B cell (primary cell): ENCODE measurements at regions not wholly inside any gene's neighbourhood (a gene's known extent, or its start where the extent isn't known, plus 50 kb on each side); places are given as distances from the start of the nearest gene placed in this dataset.

ENCODE experiments used
- ATAC-seq: fragments of 200-7000 bp; cut with Tn5 transposase; one replicate; pipeline ENCODE4 v1.10.0; 2021; ENCODE audit warnings: low read depth, mild to moderate bottlenecking, moderate number of reproducible peaks, moderate library complexity
- CTCF ChIA-PET: fragments of 350-600 bp; sonication (Branson Sonifier 250); formaldehyde crosslinking; loops from one replicate; lab custom pipeline; 2021; ENCODE audit warnings: antibody characterized with exemption, inconsistent platforms; lab: Charles Lee
- POLR2A ChIA-PET: fragments of 350-600 bp; sonication (Branson Sonifier 250); formaldehyde crosslinking; loops from one replicate; lab custom pipeline; 2021; ENCODE audit warnings: antibody characterized with exemption; lab: Charles Lee
- DNase-seq: peaks from one replicate; pipeline ENCODE4 v3.0.0; 2013
- H2AFZ ChIP-seq: 2 replicates; pipeline ENCODE4 v1.6.1; 2012; ENCODE audit warnings: mild to moderate bottlenecking, low read depth, low read length; ENCODE audit not compliant: insufficient read depth, poor library complexity, severe bottlenecking
- H3K27ac ChIP-seq, 2 donors: 1 replicate in 1 of 2; 2 replicates in 1 of 2; pipeline ENCODE4 v1.5.1; 2012 to 2013; ENCODE audit warnings: low read length in 2 of 2, mild to moderate bottlenecking in 2 of 2, moderate library complexity in 1 of 2
- H3K27me3 ChIP-seq, 4 experiments: fragments of 200-600 bp in 1 of 4; sonication (generic) in 1 of 4; replicated peaks in 1 of 4; 1 replicate in 2 of 4; 2 replicates in 2 of 4; pipeline versions ENCODE4 v1.6.1 to v1.7.0; 2013 to 2016; ENCODE audit warnings: low read length in 3 of 4, mild to moderate bottlenecking in 2 of 4, mixed read lengths in 1 of 4, moderate library complexity in 1 of 4; ENCODE audit not compliant: insufficient read depth in 4 of 4, control insufficient read depth in 3 of 4; ENCODE audit errors: control extremely low read depth in 1 of 4
- H3K36me3 ChIP-seq, 2 experiments: replicated peaks in 1 of 2; 1 replicate in 1 of 2; 2 replicates in 1 of 2; pipeline versions ENCODE4 v1.6.1 to v1.7.1; 2013; ENCODE audit warnings: low read length in 1 of 2; ENCODE audit not compliant: insufficient read depth in 2 of 2, control insufficient read depth in 1 of 2; ENCODE audit errors: control extremely low read depth in 1 of 2, extremely low read depth in 1 of 2
- H3K4me1 ChIP-seq, 2 donors: fragments of 200-600 bp in 1 of 2; sonication (generic) in 1 of 2; 1 replicate in 1 of 2; 2 replicates in 1 of 2; pipeline versions ENCODE4 v1.5.1 to v1.6.1; 2013 to 2017; ENCODE audit warnings: low read length in 2 of 2; ENCODE audit not compliant: control insufficient read depth in 2 of 2, insufficient read depth in 2 of 2
- H3K4me2 ChIP-seq: replicated peaks from 2 replicates; pipeline ENCODE3; 2012; ENCODE audit warnings: mild to moderate bottlenecking, low read depth, low read length; ENCODE audit not compliant: poor library complexity, severe bottlenecking
- H3K4me3 ChIP-seq, 5 experiments: fragments of 200-600 bp in 1 of 5; sonication (generic) in 1 of 5; 1 replicate in 3 of 5; 2 replicates in 2 of 5; pipeline versions ENCODE4 v1.5.1 to v1.7.0; 2011 to 2016; ENCODE audit warnings: low read length in 4 of 5, mild to moderate bottlenecking in 4 of 5, low read depth in 2 of 5, control low read depth in 1 of 5, moderate library complexity in 1 of 5; ENCODE audit not compliant: insufficient read depth in 1 of 5; ENCODE audit errors: control extremely low read depth in 1 of 5, extremely low read depth in 1 of 5
- H3K79me2 ChIP-seq: fragments of 200-600 bp; sonication (generic); one replicate; pipeline ENCODE4 v1.6.0; 2016; ENCODE audit warnings: low read length; ENCODE audit not compliant: control insufficient read depth, insufficient read depth
- H3K9ac ChIP-seq: fragments of 200-600 bp; sonication (generic); 2 replicates; pipeline ENCODE4 v1.6.1; 2017; ENCODE audit warnings: mild to moderate bottlenecking, low read length, moderate library complexity
- H3K9me3 ChIP-seq, 3 donors: one replicate each; pipeline versions ENCODE4 v1.6.1 to v1.7.1; 2013; ENCODE audit warnings: low read length in 2 of 3; ENCODE audit not compliant: control insufficient read depth in 2 of 3, insufficient read depth in 1 of 3; ENCODE audit errors: control extremely low read depth in 1 of 3
- H4K20me1 ChIP-seq: 2 replicates; pipeline ENCODE4 v1.6.0; 2012; ENCODE audit warnings: mild to moderate bottlenecking, low read length; ENCODE audit not compliant: insufficient read depth, control insufficient read depth, poor library complexity, severe bottlenecking
- H3K27ac Mint-ChIP-seq: one replicate; pipeline ENCODE4 v1.8.0; 2021; ENCODE audit warnings: mixed read lengths
- H3K27me3 Mint-ChIP-seq: one replicate; pipeline ENCODE4 v1.8.0; 2021; ENCODE audit warnings: mixed read lengths
- H3K4me1 Mint-ChIP-seq: one replicate; pipeline ENCODE4 v1.8.0; 2021; ENCODE audit warnings: mixed read lengths
- H3K4me3 Mint-ChIP-seq: one replicate; pipeline ENCODE4 v1.8.0; 2021; ENCODE audit warnings: mixed read lengths
- H3K9me3 Mint-ChIP-seq: one replicate; pipeline ENCODE4 v1.8.0; 2022; ENCODE audit warnings: mixed read lengths; ENCODE audit not compliant: insufficient read depth
- EZH2 ChIP-seq: IDR thresholded peaks from 2 replicates; pipeline ENCODE4 v1.6.1; 2012; ENCODE audit warnings: borderline replicate concordance, low read depth, mild to moderate bottlenecking, moderate library complexity, low read length; ENCODE audit not compliant: insufficient read depth, poor library complexity, severe bottlenecking
- WGBS: methylation state at CpG from one replicate; pipeline ENCODE4 v1.1.5; 2013; ENCODE audit warnings: missing lambda C conversion rate; ENCODE audit not compliant: insufficient coverage; 5-methylcytosine and 5-hydroxymethylcytosine counted together
- intact Hi-C: fragments of 100-400 bp; cut with micrococcal nuclease; formaldehyde crosslinking; loops from one replicate; pipeline ENCODE4 v1.10.0; 2022
- TF ChIP-seq, protein P1 (sequence below): fragments of 200-600 bp; IDR thresholded peaks from one replicate; pipeline ENCODE4 v1.8.0; 2022; ENCODE audit warnings: antibody characterized with exemption, mild to moderate bottlenecking

DNA sequence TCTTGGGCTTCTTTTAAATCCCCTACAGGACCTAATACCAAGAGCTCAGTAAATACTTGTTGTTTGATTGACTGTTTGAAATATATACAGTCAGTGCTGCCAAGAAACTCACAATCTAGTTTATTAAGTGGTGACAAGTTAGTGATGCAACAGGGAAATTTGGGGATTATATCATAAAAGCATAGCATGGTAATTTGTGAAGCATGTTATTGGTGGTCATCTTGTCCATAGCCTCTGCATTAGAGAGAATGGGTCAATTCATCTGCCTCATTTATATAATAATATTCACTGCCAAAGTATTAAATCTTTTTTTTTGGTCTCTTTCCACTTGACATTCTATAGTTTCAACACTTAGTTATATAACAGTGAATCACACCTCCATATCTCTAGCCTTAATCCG, 138.2 kb upstream of the SPAG17 start:
- intact Hi-C loops, result no loop called here
- H3K4me1 ChIP-seq, result no peaks in the 10 kb centered on the region
- no peak overlapping the region for H2AFZ ChIP-seq
- no peak overlapping the region for H3K4me2 ChIP-seq
- H3K4me3 ChIP-seq, result no peak overlapping the region
- no peaks in the 10 kb centered on the region for H3K9me3 ChIP-seq
- H3K4me3 Mint-ChIP-seq, result no peak overlapping the region
- H3K27ac ChIP-seq, result no peak overlapping the region
- CTCF ChIA-PET, result no interaction called here
- H3K4me1 Mint-ChIP-seq, result no peaks in the 10 kb centered on the region
- H3K27ac Mint-ChIP-seq, result no peak overlapping the region
- H3K27me3 ChIP-seq, result no peaks in the 10 kb centered on the region
- ATAC-seq (no peak), DNase-seq (no peak)
- H3K9ac ChIP-seq, result no peak overlapping the region
- H3K79me2 ChIP-seq, result no peaks in the 10 kb centered on the region
- no peaks in the 10 kb centered on the region for H3K36me3 ChIP-seq
- no peaks in the 10 kb centered on the region for H4K20me1 ChIP-seq
- peaks cover 6% of the 10 kb centered on the region for H3K27me3 Mint-ChIP-seq
- TF ChIP-seq EZH2, result no peak
- TF ChIP-seq, protein P1, sequence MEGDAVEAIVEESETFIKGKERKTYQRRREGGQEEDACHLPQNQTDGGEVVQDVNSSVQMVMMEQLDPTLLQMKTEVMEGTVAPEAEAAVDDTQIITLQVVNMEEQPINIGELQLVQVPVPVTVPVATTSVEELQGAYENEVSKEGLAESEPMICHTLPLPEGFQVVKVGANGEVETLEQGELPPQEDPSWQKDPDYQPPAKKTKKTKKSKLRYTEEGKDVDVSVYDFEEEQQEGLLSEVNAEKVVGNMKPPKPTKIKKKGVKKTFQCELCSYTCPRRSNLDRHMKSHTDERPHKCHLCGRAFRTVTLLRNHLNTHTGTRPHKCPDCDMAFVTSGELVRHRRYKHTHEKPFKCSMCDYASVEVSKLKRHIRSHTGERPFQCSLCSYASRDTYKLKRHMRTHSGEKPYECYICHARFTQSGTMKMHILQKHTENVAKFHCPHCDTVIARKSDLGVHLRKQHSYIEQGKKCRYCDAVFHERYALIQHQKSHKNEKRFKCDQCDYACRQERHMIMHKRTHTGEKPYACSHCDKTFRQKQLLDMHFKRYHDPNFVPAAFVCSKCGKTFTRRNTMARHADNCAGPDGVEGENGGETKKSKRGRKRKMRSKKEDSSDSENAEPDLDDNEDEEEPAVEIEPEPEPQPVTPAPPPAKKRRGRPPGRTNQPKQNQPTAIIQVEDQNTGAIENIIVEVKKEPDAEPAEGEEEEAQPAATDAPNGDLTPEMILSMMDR, result no peak
- 57% methylated on average over 1 of the region's 1 CpG for WGBS
- H3K9me3 Mint-ChIP-seq, result no peaks in the 10 kb centered on the region
- POLR2A ChIA-PET, result no interaction called here

DNA sequence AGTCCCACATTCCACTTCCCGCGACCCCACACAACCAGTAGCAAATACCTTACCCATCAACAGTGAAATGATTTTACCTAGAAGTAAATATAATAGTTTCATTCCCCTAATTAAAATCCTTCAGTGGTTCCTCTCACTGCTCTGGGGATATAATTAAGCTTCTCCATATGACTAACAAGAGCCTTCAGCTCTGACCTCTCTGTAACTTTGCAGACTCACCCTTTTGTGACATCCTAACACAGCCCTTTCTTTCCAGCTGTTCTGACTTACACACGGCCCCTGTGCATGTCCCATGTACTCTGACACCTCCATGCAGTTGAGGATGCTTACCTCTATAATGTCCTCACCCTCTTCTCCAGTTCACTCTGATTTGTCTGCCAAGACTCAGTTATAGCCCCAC, 137.3 kb upstream of the SPAG17 start:
- no peaks in the 10 kb centered on the region for H3K79me2 ChIP-seq
- no peaks in the 10 kb centered on the region for H3K9me3 Mint-ChIP-seq
- ChIA-PET POLR2A (no interaction called here), CTCF (no interaction called here)
- intact Hi-C loops, result no loop called here
- H3K27ac ChIP-seq, result no peak overlapping the region
- no peaks in the 10 kb centered on the region for H3K27me3 ChIP-seq
- H3K4me2 ChIP-seq, result no peak overlapping the region
- no peaks in the 10 kb centered on the region for H3K4me1 ChIP-seq
- no peaks in the 10 kb centered on the region for H3K36me3 ChIP-seq
- TF ChIP-seq, protein P1, result no peak
- no peak for TF ChIP-seq EZH2
- no peak overlapping the region for H3K9ac ChIP-seq
- no peaks in the 10 kb centered on the region for H4K20me1 ChIP-seq
- no peaks in the 10 kb centered on the region for H3K4me1 Mint-ChIP-seq
- H3K9me3 ChIP-seq, result no peaks in the 10 kb centered on the region
- WGBS, result 50% methylated on average over 1 of the region's 3 CpGs
- ATAC-seq (no peak), DNase-seq (no peak)
- H3K27me3 Mint-ChIP-seq, result peaks cover 6% of the 10 kb centered on the region
- no peak overlapping the region for H3K4me3 Mint-ChIP-seq
- no peak overlapping the region for H3K27ac Mint-ChIP-seq
- H3K4me3 ChIP-seq, result no peak overlapping the region
- H2AFZ ChIP-seq, result no peak overlapping the region
